ENCODE measurements at regions not wholly inside any gene's neighbourhood (a gene's known extent, or its start where the extent isn't known, plus 50 kb on each side); places are given as distances from the start of the nearest gene placed in this dataset.

GRCh38 chr10:10055656-10056442 is 961.8 kb upstream of the CELF2 start:
- TF ChIP-seq TAF1 (IDR thresholded peaks at IDR 0.05; ENCODE audit: borderline replicate concordance, low read depth, low read length) (no peak), POLR2A (IDR thresholded peaks at IDR 0.05; ENCODE audit: low read depth, low read length) (no peak), POLR2AphosphoS5 (IDR thresholded peaks at IDR 0.05; ENCODE audit: low read depth, low read length) (no peak)
